Caco-2 (cell line): ENCODE measurements at regions not wholly inside any gene's neighbourhood (a gene's known extent, or its start where the extent isn't known, plus 50 kb on each side); places are given as distances from the start of the nearest gene placed in this dataset.

Experiments
- BruUV-seq: library from RNA; stranded (reverse); fragments of 400-500 nt; replicated peaks from 2 replicates; lab custom pipeline; 2021; lab: Mats Ljungman, UMichigan
- CTCF ChIA-PET: fragments of 300-600 bp; sonication (Branson Sonifier 250); formaldehyde crosslinking; loops from one replicate; lab custom pipeline; 2022; ENCODE audit warnings: antibody characterized with exemption; lab: Charles Lee
- POLR2A ChIA-PET: fragments of 300-600 bp; sonication (Branson Sonifier 250); formaldehyde crosslinking; loops from one replicate; lab custom pipeline; 2022; ENCODE audit warnings: antibody characterized with exemption; lab: Charles Lee
- DNase-seq, 2 experiments: peaks; one replicate each; pipeline versions ENCODE4 v3.0.0 to v3.0.0-alpha.2; 2020 to 2022
- H3K27me3 ChIP-seq: replicated peaks from 2 replicates; pipeline ENCODE4 v1.6.0; 2011; ENCODE audit warnings: low read length; ENCODE audit not compliant: control insufficient read depth, insufficient read depth
- H3K36me3 ChIP-seq: 2 replicates; pipeline ENCODE4 v1.5.1; 2011; ENCODE audit warnings: low read length; ENCODE audit not compliant: control insufficient read depth, insufficient read depth
- H3K4me1 ChIP-seq: fragments of 250-450 bp; sonication (Bioruptor Pico); 2 replicates; pipeline ENCODE4 v1.5.1; 2020; ENCODE audit warnings: mild to moderate bottlenecking
- H3K4me3 ChIP-seq: 2 replicates; pipeline ENCODE4 v1.5.1; 2011; ENCODE audit warnings: low read depth, mild to moderate bottlenecking, control low read depth, low read length
- H3K9me3 ChIP-seq: fragments of 250-450 bp; sonication (Bioruptor Pico); 2 replicates; pipeline ENCODE4 v1.5.1; 2020; ENCODE audit warnings: mild to moderate bottlenecking, moderate library complexity
- H3K27ac Mint-ChIP-seq: one replicate; pipeline ENCODE4 v1.8.0; 2022; ENCODE audit warnings: mixed read lengths; ENCODE audit not compliant: unreplicated experiment
- H3K27me3 Mint-ChIP-seq: one replicate; pipeline ENCODE4 v1.8.0; 2022; ENCODE audit warnings: mixed read lengths; ENCODE audit not compliant: insufficient read depth, unreplicated experiment
- H3K36me3 Mint-ChIP-seq: one replicate; pipeline ENCODE4 v1.8.0; 2022; ENCODE audit warnings: mild to moderate bottlenecking, mixed read lengths; ENCODE audit not compliant: insufficient read depth, unreplicated experiment
- H3K4me1 Mint-ChIP-seq: one replicate; pipeline ENCODE4 v1.8.0; 2022; ENCODE audit warnings: low read depth, mixed read lengths; ENCODE audit not compliant: unreplicated experiment
- H3K4me3 Mint-ChIP-seq: one replicate; pipeline ENCODE4 v1.8.0; 2022; ENCODE audit warnings: mild to moderate bottlenecking, moderate library complexity, mixed read lengths; ENCODE audit not compliant: unreplicated experiment
- H3K9me3 Mint-ChIP-seq: one replicate; pipeline ENCODE4 v1.8.0; 2022; ENCODE audit warnings: mixed read lengths; ENCODE audit not compliant: unreplicated experiment
- CTCF ChIP-seq, 2 experiments: fragments of 200-600 bp in 1 of 2; IDR thresholded peaks; 1 replicate in 1 of 2; 2 replicates in 1 of 2; pipeline versions ENCODE4 v1.5.1 to v1.8.0; 2011 to 2022; ENCODE audit warnings: antibody characterized with exemption in 1 of 2, control low read depth in 1 of 2, inconsistent platforms in 1 of 2, low read depth in 1 of 2, low read length in 1 of 2, mild to moderate bottlenecking in 1 of 2, moderate library complexity in 1 of 2; ENCODE audit not compliant: insufficient read depth in 1 of 2, severe bottlenecking in 1 of 2, unreplicated experiment in 1 of 2
- intact Hi-C: fragments of 100-400 bp; cut with micrococcal nuclease; formaldehyde crosslinking; loops from one replicate; pipeline ENCODE4 v1.10.0; 2022; ENCODE audit not compliant: unreplicated experiment

GRCh38 chrX:137848266-137848905, 282.5 kb downstream of the ZIC3 start:
- H3K36me3 Mint-ChIP-seq, result no peaks in the 10 kb centered on the region
- Histone ChIP-seq H3K27me3 (no peaks in the 10 kb centered on the region), H3K36me3 (no peaks in the 10 kb centered on the region), H3K4me1 (no peaks in the 10 kb centered on the region), H3K4me3 (no peak overlapping the region), H3K9me3 (no peaks in the 10 kb centered on the region)
- POLR2A ChIA-PET, result no interaction called here
- no peaks in the 10 kb centered on the region for H3K27me3 Mint-ChIP-seq
- no peak for TF ChIP-seq CTCF (IDR thresholded peaks at IDR 0.05; ENCODE audit: insufficient read depth in 1 of 2, low read depth in 1 of 2, low read length in 1 of 2, severe bottlenecking in 1 of 2, unreplicated experiment in 1 of 2)
- intact Hi-C loops, result no loop called here
- no peak for DNase-seq
- BruUV-seq, result no TSS peak
- H3K4me1 Mint-ChIP-seq, result no peaks in the 10 kb centered on the region
- H3K9me3 Mint-ChIP-seq, result no peaks in the 10 kb centered on the region
- no peak overlapping the region for H3K27ac Mint-ChIP-seq
- H3K4me3 Mint-ChIP-seq, result no peak overlapping the region
- CTCF ChIA-PET, result no interaction called here

- H3K4me3 Mint-ChIP-seq, result no peak overlapping the region
Observed at GRCh38 chrX:137852502-137852901, 286.6 kb downstream of the ZIC3 start.

GRCh38 chrX:137855490-137855889, 289.6 kb downstream of the ZIC3 start:
- peaks cover 4% of the 10 kb centered on the region for H3K27me3 Mint-ChIP-seq
- no peak overlapping the region for H3K27ac Mint-ChIP-seq
- no peaks in the 10 kb centered on the region for H3K9me3 ChIP-seq
- intact Hi-C loops, result no loop called here
- no peaks in the 10 kb centered on the region for H3K4me1 Mint-ChIP-seq
- no peak for TF ChIP-seq CTCF (IDR thresholded peaks at IDR 0.05; ENCODE audit: insufficient read depth in 1 of 2, low read depth in 1 of 2, low read length in 1 of 2, severe bottlenecking in 1 of 2, unreplicated experiment in 1 of 2)
- no peaks in the 10 kb centered on the region for H3K36me3 ChIP-seq
- peaks cover 9% of the 10 kb centered on the region for H3K9me3 Mint-ChIP-seq
- no peak overlapping the region for H3K4me3 Mint-ChIP-seq
- H3K4me1 ChIP-seq, result no peaks in the 10 kb centered on the region
- no peaks in the 10 kb centered on the region for H3K27me3 ChIP-seq
- no TSS peak for BruUV-seq
- POLR2A ChIA-PET, result no interaction called here
- CTCF ChIA-PET, result no interaction called here
- DNase-seq, result no peak
- H3K36me3 Mint-ChIP-seq, result no peaks in the 10 kb centered on the region
- H3K4me3 ChIP-seq, result no peak overlapping the region

More at GRCh38 chrX:137852502-137852901, 286.6 kb downstream of the ZIC3 start:
- no peaks in the 10 kb centered on the region for H3K9me3 ChIP-seq
- Mint-ChIP-seq H3K36me3 (no peaks in the 10 kb centered on the region), H3K27ac (no peak overlapping the region), H3K9me3 (peaks cover 9% of the 10 kb centered on the region), H3K27me3 (peaks cover 4% of the 10 kb centered on the region), H3K4me1 (no peaks in the 10 kb centered on the region)
- no peaks in the 10 kb centered on the region for H3K27me3 ChIP-seq
- no peaks in the 10 kb centered on the region for H3K4me1 ChIP-seq
- BruUV-seq, result no TSS peak
- CTCF ChIA-PET, result no interaction called here
- H3K36me3 ChIP-seq, result no peaks in the 10 kb centered on the region
- no peak for DNase-seq
- TF ChIP-seq CTCF (IDR thresholded peaks at IDR 0.05; ENCODE audit: insufficient read depth in 1 of 2, low read depth in 1 of 2, low read length in 1 of 2, severe bottlenecking in 1 of 2, unreplicated experiment in 1 of 2), result no peak
- no peak overlapping the region for H3K4me3 ChIP-seq
- intact Hi-C loops, result no loop called here
- POLR2A ChIA-PET, result no interaction called here
